SW480 (cell line): ENCODE measurements at regions not wholly inside any gene's neighbourhood (a gene's known extent, or its start where the extent isn't known, plus 50 kb on each side); places are given as distances from the start of the nearest gene placed in this dataset.
A peak's percentile ranks its signal among the peaks of the same experiment; 100 is the strongest.

Source experiments
- DNase-seq: peaks from one replicate; pipeline ENCODE4 v3.0.0-alpha.2; 2016; ENCODE audit warnings: low spot score

DNA sequence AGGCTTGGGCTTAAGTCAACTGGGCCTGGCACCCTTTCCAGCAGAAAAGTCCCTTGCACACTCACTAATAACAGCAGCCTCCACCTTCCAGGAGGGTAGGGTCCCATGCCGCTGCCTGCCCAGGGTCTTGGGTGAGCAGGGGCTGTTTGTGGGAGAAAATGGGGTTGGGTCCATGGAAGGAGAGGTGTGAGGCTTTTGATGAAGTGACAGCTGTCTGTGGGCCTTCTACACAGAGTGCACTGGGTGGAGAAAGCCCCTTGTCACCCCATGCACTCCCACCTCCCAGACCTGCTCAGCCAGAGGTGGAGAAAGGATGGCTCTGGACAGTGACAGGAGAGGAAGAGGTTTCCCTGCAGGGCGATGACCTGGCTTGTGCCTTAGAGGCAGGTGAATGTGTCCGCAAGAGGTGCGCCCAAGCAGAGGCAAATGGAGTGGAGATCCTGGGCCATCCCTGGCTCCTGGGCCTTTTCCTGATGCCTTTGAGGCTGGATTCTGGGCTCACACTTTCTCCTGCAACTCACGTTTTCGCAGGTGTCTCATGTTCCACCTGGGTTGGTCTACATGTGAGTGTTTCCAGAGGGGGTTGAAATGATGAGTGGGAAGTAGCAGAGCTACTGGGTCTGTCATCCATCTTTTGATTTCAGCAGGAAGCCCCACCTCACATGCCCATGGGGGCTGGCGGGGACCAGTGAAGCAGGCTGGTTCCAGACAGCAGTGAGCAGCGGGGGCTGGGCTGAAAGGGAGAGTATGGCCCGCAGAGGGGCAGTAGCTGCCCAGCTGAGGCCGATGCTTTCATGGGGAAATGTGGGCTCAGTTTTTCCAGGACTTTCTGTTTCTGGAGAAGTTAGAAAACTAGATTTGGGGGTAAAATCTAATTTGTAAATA, 85.2 kb upstream of the PRR23E start:
- no peak for DNase-seq

DNA sequence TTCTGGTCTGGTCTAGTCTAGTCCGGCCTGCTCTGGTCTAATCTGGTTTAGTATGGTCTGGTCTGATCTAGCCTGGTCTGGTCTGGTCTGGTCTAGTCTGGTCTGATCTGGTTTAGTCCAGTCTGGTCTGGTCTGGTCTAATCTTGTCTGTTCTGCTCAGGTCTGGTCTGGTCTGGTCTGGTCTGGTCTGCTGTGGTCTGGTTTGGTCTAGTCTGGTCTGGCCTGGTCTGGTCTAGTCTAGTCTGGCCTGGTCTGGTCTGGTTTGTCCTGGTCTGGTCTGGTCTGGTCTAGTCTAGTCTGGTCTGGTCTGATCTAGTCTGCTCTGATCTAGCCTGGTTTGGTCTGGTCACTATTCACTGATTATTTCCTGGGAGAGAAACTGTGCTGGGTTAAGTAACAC, 84.1 kb upstream of the PRR23E start:
- DNase-seq, result no peak

DNA sequence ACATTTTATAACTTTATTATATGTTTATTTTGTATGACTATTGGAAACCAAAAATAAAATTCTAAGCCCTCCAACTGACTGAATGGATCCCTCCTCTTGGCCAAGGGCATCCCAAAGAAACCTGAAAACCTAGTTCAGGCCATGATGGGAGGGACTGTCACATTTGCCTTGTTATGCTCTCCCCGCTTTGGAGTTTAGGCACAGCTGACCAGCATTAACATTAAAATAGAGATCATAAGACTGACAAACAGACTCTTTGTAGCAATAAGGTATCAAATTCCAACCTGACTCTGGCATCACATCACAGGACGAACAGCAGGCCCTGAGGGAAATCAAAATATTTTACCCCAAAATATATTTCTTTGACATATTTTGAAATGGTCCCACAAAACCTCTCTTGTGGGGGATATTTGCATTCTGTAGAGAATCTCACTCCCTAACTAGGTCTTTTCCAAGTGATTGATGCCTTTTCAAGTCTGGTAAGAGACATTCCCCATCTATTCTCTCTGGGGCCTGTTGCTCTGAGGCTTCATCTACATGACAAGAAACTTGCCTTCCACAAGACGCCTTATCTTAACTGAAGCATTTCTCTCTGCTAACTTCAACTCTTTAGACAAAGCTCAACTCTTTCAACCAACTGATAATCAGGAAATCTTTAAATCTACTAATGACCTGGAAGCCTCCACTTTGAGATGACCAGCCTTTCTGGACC, 81.8 kb upstream of the PRR23E start:
- no peak for DNase-seq

DNA sequence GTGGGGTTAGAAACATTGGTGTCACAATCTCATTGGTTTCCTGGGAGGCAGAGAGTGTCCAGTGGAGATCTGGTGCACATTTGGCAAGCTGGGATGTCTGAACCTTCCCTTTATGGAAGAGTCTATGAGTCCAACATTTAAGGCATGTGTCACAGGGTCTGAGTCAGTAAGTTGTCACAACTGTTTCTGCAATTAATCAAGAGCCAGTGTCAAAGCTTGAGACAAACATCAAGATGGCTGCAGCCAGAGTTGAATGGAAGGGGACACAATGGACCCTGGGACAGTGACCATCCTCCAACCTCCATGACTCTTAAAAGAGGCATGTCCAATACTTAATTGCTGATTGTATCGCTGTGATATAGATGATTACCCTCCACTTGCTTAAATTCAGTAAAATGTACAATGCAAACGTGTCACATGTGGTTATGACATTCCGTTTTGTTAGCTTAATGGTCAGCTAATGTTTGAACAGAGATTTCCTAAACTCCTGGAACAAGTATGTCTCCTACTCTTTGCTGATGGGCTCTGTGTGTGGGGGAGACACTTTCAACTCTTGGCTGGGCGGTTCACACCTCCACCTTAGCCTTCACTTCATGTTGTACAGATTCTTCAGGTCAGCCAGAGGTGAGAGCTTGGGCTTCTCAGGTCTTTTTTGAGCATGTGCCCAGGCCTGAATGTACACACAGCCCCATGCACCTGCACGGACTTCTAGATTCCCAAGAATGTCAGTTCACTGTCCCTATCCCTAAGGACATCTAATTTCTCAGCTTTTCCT, 79.9 kb upstream of the PRR23E start:
- no peak for DNase-seq

DNA sequence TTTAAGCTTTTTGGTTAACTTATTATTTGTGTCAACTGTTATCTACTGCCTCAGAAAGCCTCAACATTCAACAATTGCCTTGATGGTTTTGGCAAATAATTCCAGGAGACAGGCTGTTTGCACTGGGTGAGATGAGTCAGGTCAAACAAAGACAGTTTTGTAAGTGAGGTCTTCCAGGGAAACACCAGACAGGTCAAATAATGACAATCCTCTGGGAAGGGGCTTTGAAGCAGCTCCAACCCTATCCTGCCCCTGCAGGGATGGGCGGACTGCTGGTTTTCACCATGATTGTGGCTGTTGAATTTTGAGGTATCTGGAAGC, 79.4 kb upstream of the PRR23E start:
- DNase-seq, result no peak

DNA sequence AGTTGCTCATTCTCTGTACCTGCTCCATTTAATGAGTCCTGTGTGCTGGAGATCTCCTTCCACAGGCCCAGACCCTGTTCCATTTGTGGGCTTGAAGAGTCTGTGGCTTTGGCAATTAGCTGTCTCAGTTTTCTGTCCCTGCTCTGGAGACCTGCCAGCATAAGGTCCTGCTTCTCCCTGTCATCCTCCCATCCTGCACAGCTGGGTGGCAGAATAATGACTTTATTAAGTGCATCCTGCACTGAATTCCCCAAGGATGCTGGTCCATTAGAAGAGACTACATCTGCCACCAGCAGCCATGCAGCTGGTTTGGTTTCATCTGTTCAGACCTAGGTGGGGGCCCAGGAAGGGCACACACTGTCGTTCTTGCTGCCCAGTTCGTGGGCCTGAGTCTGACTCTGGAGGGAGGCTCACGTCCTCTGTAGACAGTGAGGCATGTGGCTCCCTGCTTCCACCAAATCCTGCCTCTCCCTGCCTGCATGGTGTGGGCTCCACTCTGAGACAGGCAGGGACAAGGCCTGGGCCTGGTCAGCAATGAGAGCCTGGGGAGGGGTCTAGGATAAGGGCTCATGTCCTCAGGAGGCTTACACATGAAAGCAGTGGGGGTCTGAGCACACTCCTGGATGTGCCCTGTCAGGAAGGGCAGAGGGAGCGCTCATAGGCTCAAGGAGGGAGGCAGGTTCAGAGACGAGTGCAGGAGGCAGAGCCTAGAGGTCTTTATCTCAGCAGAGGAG, 78.4 kb upstream of the PRR23E start:
- DNase-seq, result no peak

DNA sequence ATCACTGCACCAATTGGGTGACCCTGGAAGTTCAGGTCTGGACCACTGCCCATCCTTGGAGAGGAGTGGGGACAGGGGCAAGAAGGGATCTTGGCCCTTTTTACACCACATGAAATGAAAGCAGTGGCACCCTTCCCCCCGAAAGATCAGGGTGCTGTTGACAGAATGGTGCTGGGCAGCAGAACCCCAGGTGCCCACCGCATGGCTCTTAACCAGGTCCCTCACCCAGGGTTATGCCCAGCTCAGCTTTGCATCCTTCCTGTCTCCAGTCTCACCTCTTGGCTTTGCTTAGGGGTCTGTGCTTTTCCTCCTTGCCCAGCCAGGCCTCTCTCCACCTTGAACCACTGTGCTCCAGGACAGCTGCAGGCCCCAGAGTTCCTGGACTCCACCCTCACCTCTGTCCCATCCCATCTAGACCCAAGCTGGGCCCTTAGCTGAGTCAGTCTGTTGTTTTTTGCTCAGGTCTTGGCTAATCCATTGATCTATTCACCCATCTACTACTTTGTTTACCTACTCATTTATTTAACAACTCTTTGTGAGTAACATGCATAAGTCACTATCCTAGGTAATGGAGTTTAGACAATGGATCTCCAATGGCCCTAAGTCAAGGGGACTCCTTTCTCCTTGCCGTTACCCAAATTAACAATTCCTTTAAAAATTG, 77.1 kb upstream of the PRR23E start:
- no peak for DNase-seq

DNA sequence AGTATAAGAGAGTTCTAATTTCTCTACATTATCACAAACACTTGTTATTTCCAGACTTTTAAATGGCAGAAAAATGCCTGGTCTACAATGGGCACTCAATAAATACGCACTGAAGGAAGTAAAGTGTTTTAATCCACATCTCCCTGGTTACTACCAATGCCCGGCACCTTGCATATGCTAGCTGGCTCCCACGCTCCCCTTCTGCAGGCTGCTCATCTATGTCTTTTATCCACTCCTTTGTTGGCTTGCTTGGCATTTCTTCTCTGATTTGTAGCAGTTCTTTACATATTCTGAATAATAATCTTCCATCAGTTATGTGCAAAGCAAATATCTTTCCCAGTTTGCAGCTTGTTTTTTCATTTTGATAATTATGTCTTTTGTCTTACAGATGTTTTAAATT, 74.6 kb upstream of the PRR23E start:
- no peak for DNase-seq

DNA sequence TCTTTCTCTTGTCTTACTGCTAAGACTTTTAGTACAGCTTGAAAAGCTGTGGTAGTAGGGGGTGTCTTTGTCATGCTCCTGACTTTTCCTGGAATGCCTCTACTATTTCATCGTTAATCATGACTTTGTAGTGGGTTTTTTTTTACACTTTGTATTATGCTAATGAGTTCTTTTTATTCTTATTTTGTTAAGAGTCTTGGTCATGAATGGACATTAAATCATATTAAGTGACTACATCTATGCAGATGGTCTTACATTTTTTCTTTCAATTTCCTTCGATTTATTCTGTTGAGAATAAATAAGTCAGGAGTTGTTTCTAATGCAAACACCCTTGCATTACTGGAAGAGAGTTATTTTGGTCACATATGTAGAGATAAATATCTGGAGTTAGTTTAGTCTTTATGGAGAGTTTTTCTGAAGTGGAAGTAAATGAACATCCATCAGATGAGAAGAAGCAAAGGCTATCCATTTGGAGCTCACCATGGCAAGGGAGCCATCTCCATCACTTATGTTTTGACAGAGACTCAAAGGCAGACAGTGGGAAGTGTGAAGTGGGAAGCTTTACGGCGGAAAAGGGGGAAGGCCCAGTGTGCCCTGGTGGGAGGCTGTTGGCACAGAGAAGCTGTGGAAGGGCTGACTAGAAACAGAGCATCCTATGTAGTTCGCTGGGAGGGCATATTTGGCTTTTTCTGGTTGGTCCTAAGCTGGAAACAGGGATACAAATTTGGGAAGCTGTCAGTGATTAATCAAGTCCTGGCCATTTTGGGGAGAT, 73.1 kb upstream of the PRR23E start:
- no peak for DNase-seq

DNA sequence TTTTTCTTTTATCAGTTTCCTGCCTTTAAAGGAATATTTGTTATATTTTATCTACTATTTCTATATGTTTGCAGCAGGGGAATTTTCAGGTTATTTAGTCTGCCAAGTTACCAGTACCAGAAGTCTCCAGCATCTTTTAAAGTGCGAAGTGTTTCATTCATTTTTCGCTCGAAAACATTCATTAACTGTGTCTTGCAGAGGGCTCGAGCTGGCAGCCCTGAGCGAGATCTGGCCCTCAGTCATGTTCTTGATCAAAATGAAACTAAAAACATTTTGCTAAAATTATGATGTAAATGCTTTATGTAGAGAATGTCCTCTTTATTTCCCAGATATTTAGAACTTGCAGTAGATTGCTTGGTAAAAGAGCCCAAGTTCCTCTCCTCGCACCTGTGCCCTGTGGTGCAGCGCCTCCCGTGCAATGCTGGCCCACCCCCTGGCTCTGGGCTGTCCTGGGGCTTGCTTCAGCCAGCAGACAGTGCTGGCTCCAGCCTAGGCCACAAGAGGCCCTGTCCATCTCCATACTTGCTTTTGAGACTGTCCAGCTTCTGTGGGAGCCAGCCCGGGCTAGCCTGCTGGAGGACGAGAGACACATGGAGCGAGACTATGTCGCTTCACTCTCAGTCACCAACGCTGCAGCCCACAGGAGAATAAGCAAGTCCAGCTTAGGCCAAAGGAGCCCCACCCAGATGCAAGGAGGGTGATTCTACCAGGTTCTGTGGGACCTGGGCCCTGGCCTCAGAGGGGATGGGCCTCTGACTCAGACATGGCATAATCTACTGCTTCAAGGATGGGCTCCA, 71.9 kb upstream of the PRR23E start:
- DNase-seq, result no peak

DNA sequence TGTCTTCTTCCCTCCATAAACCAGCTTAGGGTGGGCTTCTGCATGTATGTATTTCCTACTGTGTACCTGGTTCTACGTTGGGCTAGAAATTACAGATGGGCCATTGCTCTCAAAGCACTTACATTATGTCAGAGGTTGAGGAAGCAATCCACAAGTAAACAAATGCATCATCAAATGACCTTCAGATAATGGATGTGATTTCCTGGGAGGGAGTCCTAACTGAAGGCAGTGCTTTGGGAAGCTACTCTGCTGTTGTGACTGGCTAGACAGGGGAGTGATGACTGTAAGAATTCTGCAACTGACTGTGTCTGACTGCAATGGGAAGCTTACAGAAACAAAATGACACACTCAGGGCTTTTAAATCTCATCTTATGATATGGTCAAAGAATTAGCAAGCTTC, 71.0 kb upstream of the PRR23E start:
- no peak for DNase-seq

DNA sequence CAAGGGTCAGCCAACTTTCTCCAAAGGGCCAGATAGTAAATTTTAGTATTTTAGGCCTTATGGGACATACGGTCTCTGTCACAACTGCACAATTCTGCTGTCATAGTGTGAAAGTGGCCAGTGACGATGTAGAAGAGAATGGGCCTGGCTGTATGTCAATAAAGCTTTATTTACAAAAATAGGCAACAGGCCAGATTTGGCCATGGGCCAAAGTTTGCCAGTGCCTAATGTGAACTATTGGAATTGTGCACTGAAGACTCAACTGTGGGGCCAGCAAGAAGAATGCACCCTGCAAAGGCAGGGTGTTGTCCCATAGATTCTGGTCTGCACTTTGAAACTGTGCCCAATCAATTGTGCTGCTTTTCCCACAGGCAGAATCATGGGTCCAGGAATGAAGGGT, 69.4 kb upstream of the PRR23E start:
- no peak for DNase-seq

DNA sequence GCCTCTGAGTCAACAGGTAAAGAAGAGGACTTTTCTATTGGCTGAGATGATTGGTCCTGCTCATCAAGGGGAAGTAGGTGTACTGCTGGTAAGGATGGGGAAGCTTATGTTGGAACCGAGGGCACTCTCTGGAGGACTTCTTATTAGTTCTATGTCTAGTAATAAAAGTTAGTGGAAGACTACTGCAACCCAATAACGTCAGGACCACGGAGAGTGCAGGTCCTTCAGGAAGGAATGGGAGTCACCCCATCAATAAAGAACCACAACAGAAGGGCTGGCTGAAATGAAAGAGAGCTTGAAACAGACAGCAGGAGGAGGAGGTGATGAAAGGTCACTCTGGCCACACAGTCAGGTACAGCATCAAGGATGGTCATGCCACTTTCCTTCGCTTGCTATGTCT, 68.8 kb upstream of the PRR23E start:
- DNase-seq, result peak; percentile 39

DNA sequence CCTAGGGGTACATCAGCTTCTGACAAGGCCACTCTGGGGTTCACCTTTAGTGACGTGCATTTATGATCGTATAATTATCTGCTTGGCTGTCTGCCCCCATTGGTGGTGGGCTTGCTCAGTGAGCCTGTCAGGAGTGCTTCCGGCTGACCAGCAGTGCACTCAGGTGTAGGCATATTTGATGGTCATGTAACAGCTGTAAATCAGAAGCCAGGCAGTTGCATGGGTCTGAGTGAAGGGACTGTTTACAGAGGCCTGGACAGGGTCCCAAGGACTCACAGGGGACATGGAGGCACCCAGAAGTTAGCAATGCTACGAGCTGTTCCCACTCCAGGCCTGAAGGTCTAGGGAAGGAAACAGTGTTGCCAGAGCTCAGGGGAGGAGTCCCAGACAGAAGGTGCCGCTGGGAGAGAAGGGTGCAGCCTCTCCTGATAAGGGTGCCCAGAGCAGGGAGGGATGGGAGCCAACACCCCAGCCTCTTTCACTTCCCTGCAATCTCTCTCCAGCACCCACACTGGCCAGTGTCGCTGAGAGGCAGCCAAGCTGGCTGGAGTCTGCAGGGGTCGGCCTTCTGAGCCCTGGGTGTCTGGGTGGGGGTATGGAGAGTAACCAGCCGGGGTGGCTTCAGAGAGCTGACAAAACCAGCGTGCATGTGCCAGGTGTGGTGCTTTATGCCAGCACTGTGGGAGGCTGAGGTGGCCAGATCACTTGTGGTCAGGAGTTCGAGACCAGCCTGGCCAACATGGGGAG, 61.3 kb upstream of the PRR23E start:
- no peak for DNase-seq

DNA sequence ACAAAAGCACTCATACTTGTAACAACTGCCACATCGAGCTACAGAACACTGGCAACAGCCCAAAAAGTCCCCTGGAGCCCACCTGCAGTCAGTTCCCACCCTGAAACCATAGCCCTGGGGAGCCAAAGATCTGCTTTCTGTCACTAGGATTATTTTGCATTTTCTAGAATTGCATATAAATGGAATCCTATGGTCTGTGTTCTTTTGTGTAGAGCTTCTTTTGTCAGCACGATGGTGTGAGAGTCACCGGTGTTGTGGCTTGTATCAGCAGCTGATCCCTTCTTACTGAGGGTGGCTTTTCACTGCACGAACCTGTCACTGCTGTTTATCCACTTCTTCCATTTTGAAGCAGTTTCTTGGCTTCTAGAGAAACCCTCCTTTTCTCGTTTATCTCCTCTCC, 60.1 kb upstream of the PRR23E start:
- no peak for DNase-seq

DNA sequence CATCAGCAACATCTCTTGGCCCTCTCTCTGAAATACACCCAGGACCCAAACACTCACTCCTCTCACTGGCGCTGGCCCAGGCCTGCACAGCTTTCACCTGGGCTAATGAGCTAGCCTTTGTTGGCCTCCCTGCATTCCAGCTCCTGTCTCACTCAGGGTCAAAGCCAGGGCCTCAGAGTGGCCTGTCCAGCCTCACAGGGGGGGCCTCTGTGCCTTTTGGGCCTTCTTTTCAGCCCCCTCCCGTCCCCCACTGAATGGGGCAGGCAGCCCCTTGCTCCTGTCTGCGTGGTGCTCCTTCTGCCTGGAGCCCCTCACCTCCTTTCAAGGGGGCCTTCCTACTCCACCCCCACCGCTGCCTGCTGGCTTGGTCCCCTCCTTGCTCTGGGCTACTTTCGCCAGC, 59.0 kb upstream of the PRR23E start:
- no peak for DNase-seq

DNA sequence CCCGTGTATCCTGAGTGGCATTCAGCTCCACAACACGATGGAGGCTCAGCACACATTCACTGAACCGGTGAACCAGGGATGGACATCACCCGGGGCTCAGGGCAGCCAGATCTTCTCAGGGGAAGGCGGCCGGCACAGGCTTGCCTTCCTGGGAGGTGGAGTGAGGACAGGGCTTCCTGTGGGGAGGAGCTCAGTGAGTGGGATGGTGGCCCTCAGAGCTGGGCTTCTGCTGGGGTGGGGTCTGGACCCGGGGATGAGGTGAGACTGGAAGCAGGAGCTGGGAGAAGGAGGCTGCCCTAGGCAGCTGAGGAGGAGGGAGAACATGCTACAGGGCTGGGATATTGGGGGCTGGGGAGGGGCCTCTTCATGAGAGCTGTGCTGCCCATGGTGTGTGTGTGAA, 58.5 kb upstream of the PRR23E start:
- DNase-seq, result no peak

DNA sequence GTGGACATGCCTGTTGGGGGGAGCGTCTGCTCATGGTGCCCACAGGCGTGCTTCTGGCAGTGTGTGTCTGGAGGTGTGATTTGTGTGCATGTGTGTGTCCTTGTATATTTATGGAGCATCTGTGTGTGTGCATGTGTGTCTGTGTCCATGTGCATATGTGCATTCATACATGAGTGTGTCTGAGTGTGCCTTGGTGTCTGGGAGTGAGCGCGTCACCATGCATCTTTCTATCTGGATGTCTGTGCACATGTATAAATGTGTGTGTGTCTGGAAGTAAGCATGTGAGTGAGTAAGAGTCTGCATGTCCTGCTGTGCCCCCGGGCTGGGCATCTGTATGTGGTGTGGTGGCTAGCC, 58.1 kb upstream of the PRR23E start:
- no peak for DNase-seq

DNA sequence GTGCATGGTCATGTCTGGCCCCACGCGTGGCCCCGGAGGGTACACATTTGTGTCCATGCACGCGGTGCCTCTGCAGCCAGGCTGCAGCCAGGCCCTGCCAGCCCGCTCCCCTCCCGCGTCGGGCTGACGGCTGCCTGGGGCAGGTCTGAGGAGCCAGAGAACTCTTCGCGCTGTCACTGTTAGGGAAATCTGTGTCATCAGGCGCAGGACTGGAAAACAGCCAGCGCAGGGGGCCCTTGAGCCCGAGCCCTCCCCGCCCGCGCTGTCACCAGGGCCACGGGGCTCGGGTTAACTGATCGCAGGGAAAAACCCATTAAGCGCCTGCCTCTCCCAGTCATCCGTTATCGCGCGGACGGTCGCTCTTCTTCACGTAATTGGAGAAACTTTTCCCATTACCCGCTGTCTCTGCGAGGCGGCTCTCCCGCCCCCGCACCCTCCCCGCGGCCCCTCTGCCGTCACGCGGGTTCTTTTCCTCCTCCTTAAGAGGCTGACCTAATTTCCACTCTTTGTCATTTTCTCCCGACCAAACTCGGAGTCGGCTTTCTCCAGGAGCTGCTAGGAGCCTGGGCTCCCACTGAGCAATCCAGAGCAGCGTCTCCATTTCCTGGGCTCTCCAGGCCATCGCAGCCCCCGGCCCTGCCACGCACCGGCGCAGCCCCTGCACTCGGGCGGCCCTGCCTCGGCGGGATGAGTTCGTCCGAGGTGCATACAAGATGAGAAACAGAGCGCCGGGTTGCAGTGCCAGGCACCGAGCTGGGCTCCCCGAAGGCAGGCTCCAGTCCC, 57.5 kb upstream of the PRR23E start:
- no peak for DNase-seq
